Loucy (cell line): ENCODE measurements at regions not wholly inside any gene's neighbourhood (a gene's known extent, or its start where the extent isn't known, plus 50 kb on each side); places are given as distances from the start of the nearest gene placed in this dataset.

Experiments
- EZH2phosphoT487 ChIP-seq: fragments of 200-600 bp; IDR thresholded peaks from 2 replicates; pipeline ENCODE4 v1.6.1; 2018; ENCODE audit warnings: antibody characterized with exemption, mild to moderate bottlenecking, moderate library complexity, borderline replicate concordance
- TF ChIP-seq, protein P1 (sequence below): fragments of 200-600 bp; sonication (generic); conservative IDR thresholded peaks from 2 replicates; pipeline ENCODE4 v1.5.1; 2014; ENCODE audit warnings: mild to moderate bottlenecking, antibody characterized with exemption, low read length

DNA sequence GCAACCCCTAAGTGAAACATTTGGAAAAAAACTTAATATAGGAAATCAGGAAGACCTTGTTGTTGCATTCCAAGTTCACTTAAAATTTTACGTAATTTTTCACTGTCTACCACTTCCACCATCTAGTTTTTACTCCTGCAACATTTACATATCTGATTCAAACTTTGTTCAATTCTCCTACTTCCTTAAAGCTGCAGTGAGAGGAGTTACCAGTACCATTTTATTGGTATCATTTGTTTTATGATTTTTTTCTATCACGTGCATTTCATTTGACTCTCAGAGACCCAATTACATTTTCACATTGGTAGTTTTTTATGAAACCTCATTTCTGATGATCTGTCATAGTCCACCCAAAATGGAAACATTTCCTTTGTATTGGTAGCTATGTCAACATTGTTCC is 284.9 kb upstream of the MDFIC2 start:
- TF ChIP-seq, protein P1, sequence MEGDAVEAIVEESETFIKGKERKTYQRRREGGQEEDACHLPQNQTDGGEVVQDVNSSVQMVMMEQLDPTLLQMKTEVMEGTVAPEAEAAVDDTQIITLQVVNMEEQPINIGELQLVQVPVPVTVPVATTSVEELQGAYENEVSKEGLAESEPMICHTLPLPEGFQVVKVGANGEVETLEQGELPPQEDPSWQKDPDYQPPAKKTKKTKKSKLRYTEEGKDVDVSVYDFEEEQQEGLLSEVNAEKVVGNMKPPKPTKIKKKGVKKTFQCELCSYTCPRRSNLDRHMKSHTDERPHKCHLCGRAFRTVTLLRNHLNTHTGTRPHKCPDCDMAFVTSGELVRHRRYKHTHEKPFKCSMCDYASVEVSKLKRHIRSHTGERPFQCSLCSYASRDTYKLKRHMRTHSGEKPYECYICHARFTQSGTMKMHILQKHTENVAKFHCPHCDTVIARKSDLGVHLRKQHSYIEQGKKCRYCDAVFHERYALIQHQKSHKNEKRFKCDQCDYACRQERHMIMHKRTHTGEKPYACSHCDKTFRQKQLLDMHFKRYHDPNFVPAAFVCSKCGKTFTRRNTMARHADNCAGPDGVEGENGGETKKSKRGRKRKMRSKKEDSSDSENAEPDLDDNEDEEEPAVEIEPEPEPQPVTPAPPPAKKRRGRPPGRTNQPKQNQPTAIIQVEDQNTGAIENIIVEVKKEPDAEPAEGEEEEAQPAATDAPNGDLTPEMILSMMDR, result no peak
- no peak for TF ChIP-seq EZH2phosphoT487
